ENCODE measurements at regions not wholly inside any gene's neighbourhood (a gene's known extent, or its start where the extent isn't known, plus 50 kb on each side); places are given as distances from the start of the nearest gene placed in this dataset.

DNA sequence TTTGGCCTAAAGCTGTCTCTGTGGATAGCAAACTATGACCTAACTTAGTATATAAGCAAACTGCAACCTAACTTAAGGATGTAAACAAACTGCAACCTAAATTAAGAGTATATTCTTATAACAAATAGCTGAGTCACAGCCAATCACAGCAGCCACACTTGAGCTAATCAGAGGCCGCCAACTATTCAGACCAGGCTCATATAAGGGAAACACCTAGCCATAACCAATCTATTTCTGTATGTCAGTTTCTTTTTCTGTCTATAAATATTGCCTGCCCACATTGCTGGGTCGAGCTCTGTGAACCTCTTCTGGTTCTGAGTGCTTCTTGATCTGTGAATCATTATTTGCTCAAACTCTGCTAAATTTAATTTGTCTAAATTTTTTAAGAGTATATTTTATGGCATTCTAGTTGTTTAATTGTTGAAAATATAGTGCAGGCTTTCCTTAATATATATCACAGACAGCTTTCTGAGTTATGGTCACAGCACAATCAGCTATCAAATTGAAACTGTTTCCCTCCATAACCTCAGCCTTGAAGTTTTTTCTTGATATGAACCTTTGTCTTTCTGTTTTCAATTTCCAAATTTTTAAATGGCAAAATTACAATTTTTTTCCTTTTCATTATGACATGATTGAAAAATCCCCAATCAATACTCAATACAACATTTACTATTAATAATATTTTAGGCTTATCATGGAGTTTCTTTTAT lies 327.1 kb upstream of the NUDT12 start:
- ATAC-seq, result no peak
- no peak for TF ChIP-seq ESRRG (CRISPR knock-in tag; IDR thresholded peaks at IDR 0.05)
- TF ChIP-seq, protein P1, sequence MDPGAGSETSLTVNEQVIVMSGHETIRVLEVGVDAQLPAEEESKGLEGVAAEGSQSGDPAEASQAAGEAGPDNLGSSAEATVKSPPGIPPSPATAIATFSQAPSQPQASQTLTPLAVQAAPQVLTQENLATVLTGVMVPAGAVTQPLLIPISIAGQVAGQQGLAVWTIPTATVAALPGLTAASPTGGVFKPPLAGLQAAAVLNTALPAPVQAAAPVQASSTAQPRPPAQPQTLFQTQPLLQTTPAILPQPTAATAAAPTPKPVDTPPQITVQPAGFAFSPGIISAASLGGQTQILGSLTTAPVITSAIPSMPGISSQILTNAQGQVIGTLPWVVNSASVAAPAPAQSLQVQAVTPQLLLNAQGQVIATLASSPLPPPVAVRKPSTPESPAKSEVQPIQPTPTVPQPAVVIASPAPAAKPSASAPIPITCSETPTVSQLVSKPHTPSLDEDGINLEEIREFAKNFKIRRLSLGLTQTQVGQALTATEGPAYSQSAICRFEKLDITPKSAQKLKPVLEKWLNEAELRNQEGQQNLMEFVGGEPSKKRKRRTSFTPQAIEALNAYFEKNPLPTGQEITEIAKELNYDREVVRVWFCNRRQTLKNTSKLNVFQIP (CRISPR knock-in tag; IDR thresholded peaks at IDR 0.05; ENCODE audit: borderline replicate concordance, low read depth), result no peak
- TF ChIP-seq ZNF70 (CRISPR knock-in tag; IDR thresholded peaks at IDR 0.05), result no peak
- TF ChIP-seq, protein P2, sequence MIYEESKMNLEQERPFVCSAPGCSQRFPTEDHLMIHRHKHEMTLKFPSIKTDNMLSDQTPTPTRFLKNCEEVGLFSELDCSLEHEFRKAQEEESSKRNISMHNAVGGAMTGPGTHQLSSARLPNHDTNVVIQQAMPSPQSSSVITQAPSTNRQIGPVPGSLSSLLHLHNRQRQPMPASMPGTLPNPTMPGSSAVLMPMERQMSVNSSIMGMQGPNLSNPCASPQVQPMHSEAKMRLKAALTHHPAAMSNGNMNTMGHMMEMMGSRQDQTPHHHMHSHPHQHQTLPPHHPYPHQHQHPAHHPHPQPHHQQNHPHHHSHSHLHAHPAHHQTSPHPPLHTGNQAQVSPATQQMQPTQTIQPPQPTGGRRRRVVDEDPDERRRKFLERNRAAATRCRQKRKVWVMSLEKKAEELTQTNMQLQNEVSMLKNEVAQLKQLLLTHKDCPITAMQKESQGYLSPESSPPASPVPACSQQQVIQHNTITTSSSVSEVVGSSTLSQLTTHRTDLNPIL (CRISPR knock-in tag; IDR thresholded peaks at IDR 0.05; ENCODE audit: low read depth), result no peak
- TF ChIP-seq, protein P3, sequence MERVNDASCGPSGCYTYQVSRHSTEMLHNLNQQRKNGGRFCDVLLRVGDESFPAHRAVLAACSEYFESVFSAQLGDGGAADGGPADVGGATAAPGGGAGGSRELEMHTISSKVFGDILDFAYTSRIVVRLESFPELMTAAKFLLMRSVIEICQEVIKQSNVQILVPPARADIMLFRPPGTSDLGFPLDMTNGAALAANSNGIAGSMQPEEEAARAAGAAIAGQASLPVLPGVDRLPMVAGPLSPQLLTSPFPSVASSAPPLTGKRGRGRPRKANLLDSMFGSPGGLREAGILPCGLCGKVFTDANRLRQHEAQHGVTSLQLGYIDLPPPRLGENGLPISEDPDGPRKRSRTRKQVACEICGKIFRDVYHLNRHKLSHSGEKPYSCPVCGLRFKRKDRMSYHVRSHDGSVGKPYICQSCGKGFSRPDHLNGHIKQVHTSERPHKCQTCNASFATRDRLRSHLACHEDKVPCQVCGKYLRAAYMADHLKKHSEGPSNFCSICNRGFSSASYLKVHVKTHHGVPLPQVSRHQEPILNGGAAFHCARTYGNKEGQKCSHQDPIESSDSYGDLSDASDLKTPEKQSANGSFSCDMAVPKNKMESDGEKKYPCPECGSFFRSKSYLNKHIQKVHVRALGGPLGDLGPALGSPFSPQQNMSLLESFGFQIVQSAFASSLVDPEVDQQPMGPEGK (CRISPR knock-in tag; IDR thresholded peaks at IDR 0.05; ENCODE audit: borderline replicate concordance), result no peak
- no peak for TF ChIP-seq TOX (CRISPR knock-in tag; IDR thresholded peaks at IDR 0.05; ENCODE audit: borderline replicate concordance)
- TF ChIP-seq ARNTL (CRISPR knock-in tag; IDR thresholded peaks at IDR 0.05; ENCODE audit: borderline replicate concordance, low read depth), result no peak
- TF ChIP-seq, protein P4, sequence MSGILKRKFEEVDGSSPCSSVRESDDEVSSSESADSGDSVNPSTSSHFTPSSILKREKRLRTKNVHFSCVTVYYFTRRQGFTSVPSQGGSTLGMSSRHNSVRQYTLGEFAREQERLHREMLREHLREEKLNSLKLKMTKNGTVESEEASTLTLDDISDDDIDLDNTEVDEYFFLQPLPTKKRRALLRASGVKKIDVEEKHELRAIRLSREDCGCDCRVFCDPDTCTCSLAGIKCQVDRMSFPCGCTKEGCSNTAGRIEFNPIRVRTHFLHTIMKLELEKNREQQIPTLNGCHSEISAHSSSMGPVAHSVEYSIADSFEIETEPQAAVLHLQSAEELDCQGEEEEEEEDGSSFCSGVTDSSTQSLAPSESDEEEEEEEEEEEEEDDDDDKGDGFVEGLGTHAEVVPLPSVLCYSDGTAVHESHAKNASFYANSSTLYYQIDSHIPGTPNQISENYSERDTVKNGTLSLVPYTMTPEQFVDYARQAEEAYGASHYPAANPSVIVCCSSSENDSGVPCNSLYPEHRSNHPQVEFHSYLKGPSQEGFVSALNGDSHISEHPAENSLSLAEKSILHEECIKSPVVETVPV (CRISPR knock-in tag; IDR thresholded peaks at IDR 0.05), result no peak

DNA sequence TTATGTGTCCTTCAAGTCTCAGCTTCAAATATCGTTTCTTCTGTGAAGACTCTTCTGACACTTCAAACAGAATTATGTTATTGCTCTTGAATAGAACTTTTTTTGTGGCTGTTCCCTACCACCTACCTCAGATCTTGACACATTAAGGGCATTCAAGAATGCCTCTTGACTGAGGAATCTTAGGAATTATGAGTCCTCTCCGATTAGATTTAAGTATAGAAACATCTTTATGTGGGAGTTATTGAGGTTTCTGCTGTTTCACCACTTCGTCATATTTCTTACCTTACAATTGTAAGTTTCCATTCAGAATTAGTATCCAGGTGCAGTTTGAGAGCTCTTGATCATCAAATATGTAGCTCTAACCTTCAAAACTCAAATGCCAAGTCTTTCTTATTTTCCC lies 324.2 kb upstream of the NUDT12 start:
- ATAC-seq, result no peak
- TF ChIP-seq ZFP30 (CRISPR knock-in tag; IDR thresholded peaks at IDR 0.05), result no peak
- no peak for TF ChIP-seq OSR1 (CRISPR knock-in tag; IDR thresholded peaks at IDR 0.05)

DNA sequence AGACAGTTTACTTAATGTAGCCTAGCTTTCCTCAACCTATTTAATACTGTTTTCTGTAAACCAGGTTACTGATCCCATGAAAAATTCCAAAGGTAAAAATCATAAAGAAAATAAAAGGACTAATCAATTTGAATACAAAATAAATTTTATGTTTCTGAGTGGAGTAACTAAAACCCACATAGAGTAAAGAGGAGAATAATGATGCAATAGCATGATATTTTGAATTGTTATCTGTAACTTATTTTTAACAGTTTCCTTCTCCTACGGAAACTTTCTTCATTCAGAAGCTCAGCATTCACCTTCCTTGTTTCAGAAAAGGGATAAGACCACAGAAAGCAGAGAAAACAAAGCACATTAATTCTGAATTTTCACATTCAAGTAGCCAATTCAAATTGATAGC lies 320.6 kb upstream of the NUDT12 start:
- TF ChIP-seq ZC3H10 (CRISPR knock-in tag; IDR thresholded peaks at IDR 0.05) (no peak), ZNF70 (CRISPR knock-in tag; IDR thresholded peaks at IDR 0.05) (no peak), RARB (CRISPR knock-in tag; IDR thresholded peaks at IDR 0.05) (no peak), GLIS3 (CRISPR knock-in tag; IDR thresholded peaks at IDR 0.05) (no peak), CSDC2 (CRISPR knock-in tag; IDR thresholded peaks at IDR 0.05) (no peak), SNAI2 (CRISPR knock-in tag; IDR thresholded peaks at IDR 0.05) (no peak), ZFP3 (CRISPR knock-in tag; IDR thresholded peaks at IDR 0.05) (no peak), BACH2 (CRISPR knock-in tag; IDR thresholded peaks at IDR 0.05; ENCODE audit: borderline replicate concordance) (no peak), TCF4 (CRISPR knock-in tag; IDR thresholded peaks at IDR 0.05; ENCODE audit: borderline replicate concordance) (no peak), ZFP30 (CRISPR knock-in tag; IDR thresholded peaks at IDR 0.05) (no peak), ZNF565 (CRISPR knock-in tag; conservative IDR thresholded peaks at IDR 0.05; ENCODE audit: low read depth) (no peak), TOX (CRISPR knock-in tag; IDR thresholded peaks at IDR 0.05; ENCODE audit: borderline replicate concordance) (no peak), PPARA (CRISPR knock-in tag; IDR thresholded peaks at IDR 0.05; ENCODE audit: borderline replicate concordance) (no peak)
- TF ChIP-seq, protein P5, sequence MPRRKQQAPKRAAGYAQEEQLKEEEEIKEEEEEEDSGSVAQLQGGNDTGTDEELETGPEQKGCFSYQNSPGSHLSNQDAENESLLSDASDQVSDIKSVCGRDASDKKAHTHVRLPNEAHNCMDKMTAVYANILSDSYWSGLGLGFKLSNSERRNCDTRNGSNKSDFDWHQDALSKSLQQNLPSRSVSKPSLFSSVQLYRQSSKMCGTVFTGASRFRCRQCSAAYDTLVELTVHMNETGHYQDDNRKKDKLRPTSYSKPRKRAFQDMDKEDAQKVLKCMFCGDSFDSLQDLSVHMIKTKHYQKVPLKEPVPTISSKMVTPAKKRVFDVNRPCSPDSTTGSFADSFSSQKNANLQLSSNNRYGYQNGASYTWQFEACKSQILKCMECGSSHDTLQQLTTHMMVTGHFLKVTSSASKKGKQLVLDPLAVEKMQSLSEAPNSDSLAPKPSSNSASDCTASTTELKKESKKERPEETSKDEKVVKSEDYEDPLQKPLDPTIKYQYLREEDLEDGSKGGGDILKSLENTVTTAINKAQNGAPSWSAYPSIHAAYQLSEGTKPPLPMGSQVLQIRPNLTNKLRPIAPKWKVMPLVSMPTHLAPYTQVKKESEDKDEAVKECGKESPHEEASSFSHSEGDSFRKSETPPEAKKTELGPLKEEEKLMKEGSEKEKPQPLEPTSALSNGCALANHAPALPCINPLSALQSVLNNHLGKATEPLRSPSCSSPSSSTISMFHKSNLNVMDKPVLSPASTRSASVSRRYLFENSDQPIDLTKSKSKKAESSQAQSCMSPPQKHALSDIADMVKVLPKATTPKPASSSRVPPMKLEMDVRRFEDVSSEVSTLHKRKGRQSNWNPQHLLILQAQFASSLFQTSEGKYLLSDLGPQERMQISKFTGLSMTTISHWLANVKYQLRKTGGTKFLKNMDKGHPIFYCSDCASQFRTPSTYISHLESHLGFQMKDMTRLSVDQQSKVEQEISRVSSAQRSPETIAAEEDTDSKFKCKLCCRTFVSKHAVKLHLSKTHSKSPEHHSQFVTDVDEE (CRISPR knock-in tag; IDR thresholded peaks at IDR 0.05), result no peak
- TF ChIP-seq, protein P2 (CRISPR knock-in tag; IDR thresholded peaks at IDR 0.05; ENCODE audit: low read depth), result no peak
- TF ChIP-seq, protein P1 (CRISPR knock-in tag; IDR thresholded peaks at IDR 0.05; ENCODE audit: borderline replicate concordance, low read depth), result no peak
- TF ChIP-seq, protein P4 (CRISPR knock-in tag; IDR thresholded peaks at IDR 0.05), result no peak
- no peak for ATAC-seq
